RWPE1 (cell line): ENCODE measurements at regions not wholly inside any gene's neighbourhood (a gene's known extent, or its start where the extent isn't known, plus 50 kb on each side); places are given as distances from the start of the nearest gene placed in this dataset.

Experiments
- CTCF ChIA-PET: fragments of 350-600 bp; sonication (Branson Sonifier 250); formaldehyde crosslinking; extraction: SDS; loops from one replicate; lab custom pipeline; 2021; lab: Yijun Ruan, JAX
- POLR2A ChIA-PET: fragments of 400-600 bp; formaldehyde crosslinking; extraction: SDS; loops from one replicate; lab custom pipeline; 2020; ENCODE audit warnings: antibody characterized with exemption; ENCODE audit not compliant: low non-redundant PET; lab: Yijun Ruan, JAX
- DNase-seq: peaks from one replicate; pipeline ENCODE4 v3.0.0; 2012; ENCODE audit warnings: low spot score
- H3K27ac ChIP-seq: fragments of 450-650 bp; 2 replicates; pipeline ENCODE4 v1.5.1; 2017
- CTCF ChIP-seq: fragments of 450-650 bp; conservative IDR thresholded peaks from 2 replicates; pipeline ENCODE4 v1.5.1; 2017; ENCODE audit warnings: low read depth, mild to moderate bottlenecking

- CTCF ChIA-PET: interaction anchor here (0.6 kb wide), 1 partner anchor 722 kb away, joined by 3 read pairs; no protein-coding TSS in a partner anchor
- POLR2A ChIA-PET: no interaction called here
- H3K27ac ChIP-seq: no peak overlapping the region
- no peak for DNase-seq
- no peak for TF ChIP-seq CTCF
These were observed 51.3 kb downstream of the BLTP1 start for GRCh38 chr4:122203407-122203806.

GRCh38 chr4:122205687-122206086 is 53.6 kb downstream of the BLTP1 start:
- CTCF ChIA-PET: no interaction called here
- H3K27ac ChIP-seq: no peak overlapping the region
- no peak for DNase-seq
- no peak for TF ChIP-seq CTCF
- POLR2A ChIA-PET: no interaction called here

- no peak for DNase-seq
- ChIA-PET POLR2A (no interaction called here), CTCF (interaction anchor here (0.6 kb wide), 1 partner anchor 110 kb away, joined by 3 read pairs; no protein-coding TSS in a partner anchor)
- TF ChIP-seq CTCF: no peak
- H3K27ac ChIP-seq: no peak overlapping the region
These were observed 60.7 kb downstream of the BLTP1 start for GRCh38 chr4:122212880-122213279.

- peak; percentile 14; the same call in 1 of the 2 replicates for TF ChIP-seq CTCF
- H3K27ac ChIP-seq: no peak overlapping the region
- ChIA-PET POLR2A (no interaction called here), CTCF (interaction anchor here (0.7 kb wide), 1 partner anchor 614 kb away, joined by 4 read pairs; no protein-coding TSS in a partner anchor)
- DNase-seq: peak; percentile 2
These were observed 66.6 kb downstream of the BLTP1 start for GRCh38 chr4:122218762-122219161.

GRCh38 chr4:122219356-122219755 is 67.2 kb downstream of the BLTP1 start:
- CTCF ChIA-PET: no interaction called here
- no peak for DNase-seq
- no peak overlapping the region for H3K27ac ChIP-seq
- no peak for TF ChIP-seq CTCF
- POLR2A ChIA-PET: no interaction called here

- ChIA-PET POLR2A (no interaction called here), CTCF (no interaction called here)
- no peak for TF ChIP-seq CTCF
- H3K27ac ChIP-seq: no peak overlapping the region
- DNase-seq: no peak
These were observed 69.2 kb downstream of the BLTP1 start for GRCh38 chr4:122221322-122221721.
